Endothelial cell (in vitro differentiated cells): ENCODE measurements at regions not wholly inside any gene's neighbourhood (a gene's known extent, or its start where the extent isn't known, plus 50 kb on each side); places are given as distances from the start of the nearest gene placed in this dataset.

Experiments used
- DNase-seq: peaks from one replicate; pipeline ENCODE4 v3.0.0; 2021; ENCODE audit warnings: low spot score
- H3K27ac Mint-ChIP-seq: one replicate; pipeline ENCODE4 v1.8.0; 2021; ENCODE audit warnings: mixed read lengths, inconsistent platforms; ENCODE audit not compliant: unreplicated experiment
- H3K27me3 Mint-ChIP-seq: one replicate; pipeline ENCODE4 v1.8.0; 2021; ENCODE audit warnings: mild to moderate bottlenecking, moderate library complexity, mixed read lengths, inconsistent platforms; ENCODE audit not compliant: unreplicated experiment
- H3K36me3 Mint-ChIP-seq: one replicate; pipeline ENCODE4 v1.8.0; 2021; ENCODE audit warnings: mild to moderate bottlenecking, low read depth, mixed read lengths, inconsistent platforms; ENCODE audit not compliant: unreplicated experiment
- H3K4me1 Mint-ChIP-seq: one replicate; pipeline ENCODE4 v1.8.0; 2021; ENCODE audit warnings: mild to moderate bottlenecking, mixed read lengths, inconsistent platforms; ENCODE audit not compliant: unreplicated experiment
- H3K4me3 Mint-ChIP-seq: one replicate; pipeline ENCODE4 v1.8.0; 2021; ENCODE audit warnings: mild to moderate bottlenecking, mixed read lengths, inconsistent platforms; ENCODE audit not compliant: unreplicated experiment
- H3K9me3 Mint-ChIP-seq: one replicate; pipeline ENCODE4 v1.8.0; 2021; ENCODE audit warnings: mixed read lengths, inconsistent platforms; ENCODE audit not compliant: unreplicated experiment
- CTCF ChIP-seq: fragments of 200-600 bp; sonication (generic); IDR thresholded peaks from one replicate; pipeline ENCODE4 v1.5.0; 2021; ENCODE audit warnings: antibody characterized with exemption; ENCODE audit not compliant: unreplicated experiment

- Mint-ChIP-seq H3K27me3 (peaks cover 3% of the 10 kb centered on the region), H3K9me3 (no peaks in the 10 kb centered on the region)
These were observed 133.6 kb upstream of the IL15 start for GRCh38 chr4:141502755-141503154.

GRCh38 chr4:141503260-141503659 lies 133.1 kb upstream of the IL15 start:
- TF ChIP-seq CTCF = no peak
- Mint-ChIP-seq H3K9me3 (no peaks in the 10 kb centered on the region), H3K27me3 (peaks cover 3% of the 10 kb centered on the region), H3K27ac (no peak overlapping the region), H3K4me1 (no peaks in the 10 kb centered on the region), H3K4me3 (no peak overlapping the region), H3K36me3 (no peaks in the 10 kb centered on the region)
- no peak for DNase-seq

More at GRCh38 chr4:141502755-141503154, 133.6 kb upstream of the IL15 start:
- DNase-seq = no peak
- Mint-ChIP-seq H3K27ac (no peak overlapping the region), H3K36me3 (no peaks in the 10 kb centered on the region), H3K4me1 (no peaks in the 10 kb centered on the region), H3K4me3 (no peak overlapping the region)
- no peak for TF ChIP-seq CTCF

- Mint-ChIP-seq H3K27ac (no peak overlapping the region), H3K4me1 (no peaks in the 10 kb centered on the region), H3K27me3 (peaks cover 2% of the 10 kb centered on the region), H3K36me3 (peaks cover 4% of the 10 kb centered on the region), H3K9me3 (peaks cover 6% of the 10 kb centered on the region), H3K4me3 (no peak overlapping the region)
- no peak for TF ChIP-seq CTCF
- DNase-seq = no peak
These were observed 125.3 kb upstream of the IL15 start for GRCh38 chr4:141511055-141511454.

- peaks cover 6% of the 10 kb centered on the region for H3K9me3 Mint-ChIP-seq
- no peaks in the 10 kb centered on the region for H3K4me1 Mint-ChIP-seq
- no peak for TF ChIP-seq CTCF
- no peak overlapping the region for H3K27ac Mint-ChIP-seq
- peaks cover 4% of the 10 kb centered on the region for H3K36me3 Mint-ChIP-seq
- DNase-seq = no peak
- peaks cover 2% of the 10 kb centered on the region for H3K27me3 Mint-ChIP-seq
- H3K4me3 Mint-ChIP-seq = no peak overlapping the region
These were observed 122.5 kb upstream of the IL15 start for GRCh38 chr4:141513866-141514265.

GRCh38 chr4:141518222-141518621 lies 118.2 kb upstream of the IL15 start:
- H3K27me3 Mint-ChIP-seq = no peaks in the 10 kb centered on the region
- DNase-seq = no peak
- no peak overlapping the region for H3K4me3 Mint-ChIP-seq
- TF ChIP-seq CTCF = peak; percentile 19
- no peaks in the 10 kb centered on the region for H3K36me3 Mint-ChIP-seq
- no peak overlapping the region for H3K27ac Mint-ChIP-seq
- H3K4me1 Mint-ChIP-seq = no peaks in the 10 kb centered on the region
- H3K9me3 Mint-ChIP-seq = no peaks in the 10 kb centered on the region
